ENCODE measurements at regions not wholly inside any gene's neighbourhood (a gene's known extent, or its start where the extent isn't known, plus 50 kb on each side); places are given as distances from the start of the nearest gene placed in this dataset.

DNA sequence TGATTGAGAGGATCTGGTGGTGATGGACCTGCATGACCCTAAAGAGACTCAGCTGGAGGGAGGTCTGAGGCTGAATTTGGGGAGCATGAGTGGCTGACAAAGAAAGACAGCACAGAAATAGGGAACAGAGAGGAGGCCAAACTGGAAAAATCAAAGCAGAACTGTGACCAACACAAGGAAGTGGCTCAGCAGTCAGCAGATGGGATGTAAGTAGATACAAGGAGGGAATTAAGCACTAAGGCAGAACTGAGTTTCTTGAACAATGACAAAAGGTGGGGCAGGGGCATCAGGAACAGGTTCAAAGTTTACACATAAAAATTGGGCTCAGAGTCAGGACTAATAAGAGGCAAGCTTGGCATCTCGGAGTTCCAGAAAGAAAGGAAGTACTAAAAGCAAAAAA, 144.3 kb upstream of the KLF3 start:
- TF ChIP-seq, protein P1, sequence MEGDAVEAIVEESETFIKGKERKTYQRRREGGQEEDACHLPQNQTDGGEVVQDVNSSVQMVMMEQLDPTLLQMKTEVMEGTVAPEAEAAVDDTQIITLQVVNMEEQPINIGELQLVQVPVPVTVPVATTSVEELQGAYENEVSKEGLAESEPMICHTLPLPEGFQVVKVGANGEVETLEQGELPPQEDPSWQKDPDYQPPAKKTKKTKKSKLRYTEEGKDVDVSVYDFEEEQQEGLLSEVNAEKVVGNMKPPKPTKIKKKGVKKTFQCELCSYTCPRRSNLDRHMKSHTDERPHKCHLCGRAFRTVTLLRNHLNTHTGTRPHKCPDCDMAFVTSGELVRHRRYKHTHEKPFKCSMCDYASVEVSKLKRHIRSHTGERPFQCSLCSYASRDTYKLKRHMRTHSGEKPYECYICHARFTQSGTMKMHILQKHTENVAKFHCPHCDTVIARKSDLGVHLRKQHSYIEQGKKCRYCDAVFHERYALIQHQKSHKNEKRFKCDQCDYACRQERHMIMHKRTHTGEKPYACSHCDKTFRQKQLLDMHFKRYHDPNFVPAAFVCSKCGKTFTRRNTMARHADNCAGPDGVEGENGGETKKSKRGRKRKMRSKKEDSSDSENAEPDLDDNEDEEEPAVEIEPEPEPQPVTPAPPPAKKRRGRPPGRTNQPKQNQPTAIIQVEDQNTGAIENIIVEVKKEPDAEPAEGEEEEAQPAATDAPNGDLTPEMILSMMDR (conservative IDR thresholded peaks at IDR 0.05; ENCODE audit: low read length) = no peak
- TF ChIP-seq EZH2phosphoT487 (IDR thresholded peaks at IDR 0.05; ENCODE audit: borderline replicate concordance, low read depth, low read length) = no peak

All from OCI-LY7 (cell line).